ENCODE measurements at regions not wholly inside any gene's neighbourhood (a gene's known extent, or its start where the extent isn't known, plus 50 kb on each side); places are given as distances from the start of the nearest gene placed in this dataset.

DNA sequence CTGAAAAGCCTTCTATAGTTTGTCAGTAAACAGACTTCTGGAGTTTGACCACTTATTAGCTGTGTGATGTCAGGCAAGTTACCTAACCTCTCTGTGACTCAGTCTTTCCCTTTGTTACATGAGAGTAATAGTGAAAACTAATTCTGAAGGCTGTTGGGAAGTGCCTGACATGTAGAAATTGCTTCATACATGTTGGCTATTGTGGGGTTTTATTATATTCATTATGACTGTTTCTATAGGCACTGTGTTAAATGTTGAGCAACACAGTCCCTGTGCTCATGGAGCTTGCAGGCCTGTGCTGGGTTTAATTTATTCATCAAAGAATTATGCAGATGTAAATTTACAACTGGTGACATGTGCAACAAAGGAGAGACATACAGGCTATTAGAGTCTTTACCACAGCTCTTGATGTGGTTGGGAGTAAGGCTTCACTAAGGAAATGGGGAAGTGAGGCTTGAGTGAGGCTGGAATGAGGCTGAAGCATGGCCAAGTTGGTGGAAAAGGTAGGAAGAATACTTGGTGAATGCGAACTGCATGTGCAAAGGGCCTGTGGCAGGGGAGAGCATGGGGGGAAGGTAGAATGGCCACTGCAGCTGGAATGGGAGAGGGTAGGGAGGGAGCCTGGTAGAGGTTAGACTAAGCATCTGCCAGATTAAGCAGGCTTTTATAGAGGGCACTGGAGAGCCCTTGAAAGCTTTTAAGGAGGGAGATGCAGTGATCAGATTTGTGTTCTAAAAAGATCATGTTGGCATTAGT is 236.4 kb upstream of the CRY1 start:
- no peak overlapping the region for H3K27ac ChIP-seq (ENCODE audit: low read depth, low read length)
- no peaks in the 10 kb centered on the region for H3K27me3 ChIP-seq (replicated peaks in 1 of 4; ENCODE audit: control insufficient read depth in 3 of 4, extremely low read depth in 1 of 4, insufficient read depth in 3 of 4, low read length in 3 of 4)
- no peaks in the 10 kb centered on the region for H3K79me2 ChIP-seq (ENCODE audit: control insufficient read depth in 1 of 2, insufficient read depth in 2 of 2, low read length in 2 of 2)
- H2BK20ac ChIP-seq (ENCODE audit: low read length) = no peak overlapping the region
- ChIA-PET POLR2A (ENCODE audit: partially characterized antibody) (interaction anchor here (1.7 kb wide), 1 partner anchor 11 kb away, joined by 5 read pairs; a partner anchor contains a TSS), CTCF (ENCODE audit: partially characterized antibody) (interaction anchor here (1.1 to 4.9 kb wide), 3 partner anchors 12 to 278 kb away, joined by 3 to 16 read pairs (median 13); no protein-coding TSS in a partner anchor)
- H3K4ac ChIP-seq (replicated peaks; ENCODE audit: insufficient read length, low read depth, low read length) = no peak overlapping the region
- H3K23ac ChIP-seq (ENCODE audit: insufficient read length) = no peak overlapping the region
- H3K4me3 ChIP-seq (ENCODE audit: extremely low read depth in 1 of 4, insufficient read depth in 2 of 4, low read depth in 3 of 4, low read length in 4 of 4) = no peak overlapping the region
- no peak overlapping the region for H2AFZ ChIP-seq (ENCODE audit: low read length)
- no peaks in the 10 kb centered on the region; the same call in 1 of the 2 replicates for H3K79me1 ChIP-seq (ENCODE audit: low read depth, low read length)
- WGBS, 2 experiments (ENCODE audit: extremely low coverage in 1 of 2, insufficient coverage in 1 of 2, insufficient read length in 1 of 2, insufficient replicate concordance in 2 of 2, low coverage in 1 of 2, low lambda C conversion rate in 2 of 2, missing lambda C conversion rate in 1 of 2) = 100% methylated on average over 1 of the region's 1 CpG; no CpG with 5 or more reads in 1 of the 2 experiments
- no peaks in the 10 kb centered on the region for H3K23me2 ChIP-seq (ENCODE audit: low read depth, low read length)
- no peak overlapping the region for H2AK5ac ChIP-seq (ENCODE audit: low read depth, low read length)
- H2BK120ac ChIP-seq (replicated peaks; ENCODE audit: low read depth, low read length) = no peak overlapping the region
- H3K14ac ChIP-seq (ENCODE audit: insufficient read length) = no peak overlapping the region
- H2BK15ac ChIP-seq (ENCODE audit: low read length) = no peak overlapping the region
- no peak overlapping the region for H3K4me2 ChIP-seq (ENCODE audit: insufficient read depth in 1 of 2, low read depth in 2 of 2, low read length in 2 of 2)
- no peaks in the 10 kb centered on the region for H4K20me1 ChIP-seq (replicated peaks in 1 of 2; ENCODE audit: control insufficient read depth in 1 of 2, insufficient read depth in 2 of 2, low read length in 2 of 2)
- FAIRE-seq (no peak), DNase-seq (ENCODE audit: low read depth in 1 of 2, low spot score in 2 of 2) (no peak)
- H3K36me3 ChIP-seq (ENCODE audit: control insufficient read depth in 2 of 4, insufficient read depth in 4 of 4, low read length in 3 of 4) = no peaks in the 10 kb centered on the region
- no peak overlapping the region for H4K91ac ChIP-seq (replicated peaks; ENCODE audit: insufficient read length, low read length)
- no peaks in the 10 kb centered on the region for H3K9me3 ChIP-seq (ENCODE audit: insufficient read depth in 2 of 2, low read depth in 1 of 2, low read length in 1 of 2)
- no peak overlapping the region for H4K5ac ChIP-seq (ENCODE audit: insufficient read length, low read depth, low read length)
- H3K56ac ChIP-seq (replicated peaks; ENCODE audit: insufficient read length, low read depth, low read length) = no peak overlapping the region
- H3K4me1 ChIP-seq (replicated peaks in 1 of 4; ENCODE audit: control insufficient read depth in 3 of 4, insufficient read depth in 4 of 4, low read length in 3 of 4) = peaks cover 0 to 8% (median 5%) of the 10 kb centered on the region in 4 experiments; a peak in 6 of 7 replicates
- no peak overlapping the region for H3K9ac ChIP-seq (replicated peaks in 1 of 4; ENCODE audit: extremely low read depth in 1 of 4, low read depth in 3 of 4, low read length in 3 of 4)
- H4K8ac ChIP-seq (ENCODE audit: extremely low read depth, insufficient read depth, low read length) = no peak overlapping the region
- no peak overlapping the region for H3K18ac ChIP-seq (ENCODE audit: extremely low read depth, low read length)
- no peak overlapping the region for H2BK12ac ChIP-seq (ENCODE audit: low read depth, low read length)
- TF ChIP-seq HDAC2 (IDR thresholded peaks at IDR 0.05; ENCODE audit: borderline replicate concordance in 1 of 2, low read depth in 2 of 2, low read length in 2 of 2) = peak in 1 of 2 experiments; percentile 66; a peak in 1 of 4 replicates
- no peak for TF ChIP-seq POLR2A (IDR thresholded peaks at IDR 0.05; ENCODE audit: control extremely low read depth in 1 of 2, low read depth in 2 of 2, low read length in 2 of 2)
- TF ChIP-seq KDM1A (IDR thresholded peaks at IDR 0.05; ENCODE audit: borderline replicate concordance, low read length) = peak; percentile 74; the same call in 1 of the 2 replicates
- no peak for TF ChIP-seq GTF2F1 (IDR thresholded peaks at IDR 0.05; ENCODE audit: borderline replicate concordance, low read depth, low read length)
- no peak overlapping the region for H2BK5ac ChIP-seq (ENCODE audit: low read depth, low read length)

Measured in H1 (cell line).